Astrocyte (in vitro differentiated cells and primary cell): ENCODE measurements at regions not wholly inside any gene's neighbourhood (a gene's known extent, or its start where the extent isn't known, plus 50 kb on each side); places are given as distances from the start of the nearest gene placed in this dataset.

ENCODE experiments used
- DNase-seq: peaks from one replicate; pipeline ENCODE4 v3.0.0-alpha.2; 2010; ENCODE audit warnings: low read depth
- FAIRE-seq: peaks from 2 replicates; lab custom pipeline; 2011; peaks lifted over from hg19 to GRCh38; lab: Jason Lieb, UNC
- H2AFZ ChIP-seq: 2 replicates; pipeline ENCODE4 v1.6.0; 2012; ENCODE audit warnings: low read depth, low read length, inconsistent platforms
- H3K27ac ChIP-seq: 2 replicates; pipeline ENCODE4 v1.5.1; 2011; ENCODE audit warnings: low read depth, low read length, inconsistent platforms
- H3K27me3 ChIP-seq: 2 replicates; pipeline ENCODE4 v1.6.0; 2011; ENCODE audit warnings: low read length, inconsistent platforms; ENCODE audit not compliant: insufficient read depth
- H3K36me3 ChIP-seq: 2 replicates; pipeline ENCODE4 v1.5.1; 2011; ENCODE audit warnings: low read length, inconsistent platforms; ENCODE audit not compliant: insufficient read depth
- H3K4me1 ChIP-seq: 2 replicates; pipeline ENCODE4 v1.5.1; 2011; ENCODE audit warnings: low read length, inconsistent platforms; ENCODE audit not compliant: insufficient read depth
- H3K4me2 ChIP-seq: 2 replicates; pipeline ENCODE4 v1.6.0; 2012; ENCODE audit warnings: low read length, inconsistent platforms
- H3K4me3 ChIP-seq: 2 replicates; pipeline ENCODE4 v1.5.1; 2011; ENCODE audit warnings: low read depth, mild to moderate bottlenecking, low read length, inconsistent platforms; ENCODE audit not compliant: insufficient read depth
- H3K79me2 ChIP-seq: 2 replicates; pipeline ENCODE4 v1.6.0; 2012; ENCODE audit warnings: mild to moderate bottlenecking, low read length, inconsistent platforms; ENCODE audit not compliant: insufficient read depth
- H3K9ac ChIP-seq: 2 replicates; pipeline ENCODE4 v1.6.0; 2012; ENCODE audit warnings: mild to moderate bottlenecking, low read length, inconsistent platforms
- H3K9me3 ChIP-seq: 2 replicates; pipeline ENCODE4 v1.5.1; 2012; ENCODE audit warnings: low read depth, mild to moderate bottlenecking, low read length, inconsistent platforms; ENCODE audit not compliant: insufficient read depth
- H4K20me1 ChIP-seq: 2 replicates; pipeline ENCODE4 v1.6.0; 2012; ENCODE audit warnings: low read length, inconsistent platforms; ENCODE audit not compliant: insufficient read depth
- H3K27ac Mint-ChIP-seq: one replicate; pipeline ENCODE4 v1.8.0; 2021; ENCODE audit warnings: mild to moderate bottlenecking, mixed read lengths; ENCODE audit not compliant: unreplicated experiment
- H3K27me3 Mint-ChIP-seq: one replicate; pipeline ENCODE4 v1.8.0; 2021; ENCODE audit warnings: low read depth, mixed read lengths; ENCODE audit not compliant: unreplicated experiment
- H3K36me3 Mint-ChIP-seq: one replicate; pipeline ENCODE4 v1.8.0; 2021; ENCODE audit warnings: low read depth, mixed read lengths; ENCODE audit not compliant: unreplicated experiment
- H3K4me1 Mint-ChIP-seq: one replicate; pipeline ENCODE4 v1.8.0; 2021; ENCODE audit warnings: low read depth, mixed read lengths; ENCODE audit not compliant: unreplicated experiment
- H3K4me3 Mint-ChIP-seq: one replicate; pipeline ENCODE4 v1.8.0; 2021; ENCODE audit warnings: mild to moderate bottlenecking, moderate library complexity, mixed read lengths; ENCODE audit not compliant: unreplicated experiment
- H3K9me3 Mint-ChIP-seq: one replicate; pipeline ENCODE4 v1.8.0; 2021; ENCODE audit warnings: mild to moderate bottlenecking, mixed read lengths; ENCODE audit not compliant: unreplicated experiment
- CTCF ChIP-seq: IDR thresholded peaks from 2 replicates; pipeline ENCODE4 v1.5.1; 2011; ENCODE audit warnings: low read depth, mild to moderate bottlenecking, inconsistent platforms, low read length, moderate library complexity; ENCODE audit not compliant: insufficient read depth
- EZH2 ChIP-seq: IDR thresholded peaks from 2 replicates; pipeline ENCODE4 v1.6.1; 2012; ENCODE audit warnings: mild to moderate bottlenecking, low read length, inconsistent platforms; ENCODE audit not compliant: insufficient read depth

DNA sequence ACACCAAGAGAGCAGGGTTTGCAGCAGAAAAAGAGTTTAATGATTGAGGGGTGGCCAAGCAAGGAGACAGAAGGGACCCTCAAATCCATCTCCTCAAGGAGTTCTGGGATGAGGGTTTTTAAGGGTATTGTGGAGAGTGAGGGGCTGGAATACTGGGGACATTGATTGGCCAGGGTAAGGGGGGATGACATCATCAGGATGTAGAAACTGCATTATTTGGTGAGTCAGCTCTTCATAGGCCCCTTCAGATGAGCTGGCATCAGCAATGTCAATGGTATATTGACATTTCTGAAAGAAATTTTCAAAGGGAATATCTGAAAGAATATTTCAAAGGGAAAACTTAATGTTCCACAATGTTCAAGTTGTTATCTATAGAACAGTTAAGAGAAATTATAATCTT lies 168.1 kb upstream of the SNX7 start:
- no peak overlapping the region for H3K27ac Mint-ChIP-seq
- no peaks in the 10 kb centered on the region for H3K27me3 Mint-ChIP-seq
- no peaks in the 10 kb centered on the region for H3K36me3 ChIP-seq
- H3K4me1 Mint-ChIP-seq: peaks cover 9% of the 10 kb centered on the region
- H3K27me3 ChIP-seq: no peaks in the 10 kb centered on the region
- no peak overlapping the region for H2AFZ ChIP-seq
- peak; percentile 1 for DNase-seq
- H3K9me3 Mint-ChIP-seq: no peaks in the 10 kb centered on the region
- no peaks in the 10 kb centered on the region for H3K9me3 ChIP-seq
- no peak overlapping the region for H3K4me2 ChIP-seq
- H3K4me1 ChIP-seq: no peaks in the 10 kb centered on the region
- no peak for FAIRE-seq
- TF ChIP-seq CTCF (no peak), EZH2 (no peak)
- H3K9ac ChIP-seq: no peak overlapping the region
- H3K27ac ChIP-seq: no peak overlapping the region
- no peak overlapping the region for H3K4me3 ChIP-seq
- H4K20me1 ChIP-seq: no peaks in the 10 kb centered on the region
- no peaks in the 10 kb centered on the region for H3K36me3 Mint-ChIP-seq
- H3K4me3 Mint-ChIP-seq: no peak overlapping the region
- H3K79me2 ChIP-seq: no peaks in the 10 kb centered on the region

GRCh38 chr1:98490099-98490498 lies 171.4 kb upstream of the SNX7 start:
- DNase-seq: no peak
- Histone ChIP-seq H3K9ac (no peak overlapping the region), H3K27me3 (no peaks in the 10 kb centered on the region), H3K36me3 (no peaks in the 10 kb centered on the region), H3K4me3 (no peak overlapping the region), H3K79me2 (no peaks in the 10 kb centered on the region), H3K27ac (no peak overlapping the region), H4K20me1 (no peaks in the 10 kb centered on the region), H3K9me3 (no peaks in the 10 kb centered on the region), H3K4me2 (no peak overlapping the region), H2AFZ (no peak overlapping the region), H3K4me1 (no peaks in the 10 kb centered on the region)
- no peak for TF ChIP-seq CTCF
- no peak for FAIRE-seq
- no peaks in the 10 kb centered on the region for H3K36me3 Mint-ChIP-seq
- no peaks in the 10 kb centered on the region for H3K9me3 Mint-ChIP-seq
- H3K27ac Mint-ChIP-seq: no peak overlapping the region
- H3K27me3 Mint-ChIP-seq: no peaks in the 10 kb centered on the region
- no peak overlapping the region for H3K4me3 Mint-ChIP-seq
- peaks cover 6% of the 10 kb centered on the region for H3K4me1 Mint-ChIP-seq

DNA sequence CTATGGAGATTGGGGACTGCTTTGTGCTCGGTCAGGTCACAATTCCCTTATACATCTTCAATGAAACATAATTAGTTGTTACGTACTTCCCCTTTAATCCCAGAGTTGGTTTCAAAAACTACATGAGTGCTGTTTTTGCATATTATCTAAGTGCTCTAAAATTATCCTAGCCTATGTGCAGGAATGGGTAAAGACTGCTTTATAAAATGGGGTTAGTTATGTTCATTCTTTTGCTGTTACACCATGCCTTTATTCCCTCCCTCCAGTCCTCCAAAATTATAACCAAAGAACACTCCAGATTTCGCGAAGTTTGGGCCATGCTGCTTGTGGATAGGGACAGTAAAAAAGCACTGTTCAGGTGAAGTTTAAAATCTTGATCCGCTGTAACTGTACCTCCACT lies 173.9 kb upstream of the SNX7 start:
- no peaks in the 10 kb centered on the region for H3K27me3 ChIP-seq
- no peaks in the 10 kb centered on the region for H3K9me3 ChIP-seq
- FAIRE-seq: no peak
- H4K20me1 ChIP-seq: no peaks in the 10 kb centered on the region
- no peak for DNase-seq
- H3K36me3 ChIP-seq: no peaks in the 10 kb centered on the region
- H3K36me3 Mint-ChIP-seq: no peaks in the 10 kb centered on the region
- no peaks in the 10 kb centered on the region for H3K4me1 ChIP-seq
- H3K79me2 ChIP-seq: no peaks in the 10 kb centered on the region
- no peak overlapping the region for H2AFZ ChIP-seq
- no peak overlapping the region for H3K27ac ChIP-seq
- H3K4me2 ChIP-seq: no peak overlapping the region
- H3K4me3 ChIP-seq: no peak overlapping the region
- H3K9me3 Mint-ChIP-seq: no peaks in the 10 kb centered on the region
- H3K27ac Mint-ChIP-seq: no peak overlapping the region
- no peak for TF ChIP-seq CTCF
- no peak for TF ChIP-seq EZH2
- no peak overlapping the region for H3K4me3 Mint-ChIP-seq
- no peaks in the 10 kb centered on the region for H3K4me1 Mint-ChIP-seq
- no peaks in the 10 kb centered on the region for H3K27me3 Mint-ChIP-seq
- no peak overlapping the region for H3K9ac ChIP-seq
